SU-DHL-6 (cell line): ENCODE measurements at regions not wholly inside any gene's neighbourhood (a gene's known extent, or its start where the extent isn't known, plus 50 kb on each side); places are given as distances from the start of the nearest gene placed in this dataset.

ENCODE experiments used
- EZH2phosphoT487 ChIP-seq: fragments of 200-600 bp; sonication (generic), shearing (Covaris generic); conservative IDR thresholded peaks from 2 replicates; pipeline ENCODE4 v1.6.1; 2018; ENCODE audit warnings: mild to moderate bottlenecking, antibody characterized with exemption, low read length, moderate library complexity, mixed read lengths
- TF ChIP-seq, protein P1 (sequence below): fragments of 200-600 bp; sonication (generic); IDR thresholded peaks from one replicate; pipeline ENCODE4 v1.5.1; 2017; ENCODE audit warnings: antibody characterized with exemption, mild to moderate bottlenecking, low read length, moderate library complexity; ENCODE audit not compliant: insufficient read depth, poor library complexity, severe bottlenecking

DNA sequence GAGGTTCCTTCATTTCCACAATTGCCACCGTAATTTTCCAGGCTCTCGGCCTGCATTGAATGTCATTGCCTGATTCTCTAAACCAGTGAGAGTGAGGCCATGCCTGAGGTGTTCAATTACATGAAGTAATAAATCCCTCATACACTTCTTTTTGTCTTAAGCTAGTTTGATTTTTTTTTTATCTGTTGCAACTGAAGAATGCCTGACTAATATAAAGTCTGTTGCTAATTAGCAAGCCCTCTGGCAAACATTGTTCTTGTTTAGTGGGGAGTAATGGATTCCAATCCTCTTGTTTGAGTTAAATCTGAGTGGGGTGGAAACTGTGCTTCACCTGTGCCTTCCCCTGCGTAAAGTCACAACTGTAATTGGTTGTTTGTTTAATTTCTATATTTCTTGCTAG, 338.1 kb upstream of the ATP10B start:
- TF ChIP-seq, protein P1, sequence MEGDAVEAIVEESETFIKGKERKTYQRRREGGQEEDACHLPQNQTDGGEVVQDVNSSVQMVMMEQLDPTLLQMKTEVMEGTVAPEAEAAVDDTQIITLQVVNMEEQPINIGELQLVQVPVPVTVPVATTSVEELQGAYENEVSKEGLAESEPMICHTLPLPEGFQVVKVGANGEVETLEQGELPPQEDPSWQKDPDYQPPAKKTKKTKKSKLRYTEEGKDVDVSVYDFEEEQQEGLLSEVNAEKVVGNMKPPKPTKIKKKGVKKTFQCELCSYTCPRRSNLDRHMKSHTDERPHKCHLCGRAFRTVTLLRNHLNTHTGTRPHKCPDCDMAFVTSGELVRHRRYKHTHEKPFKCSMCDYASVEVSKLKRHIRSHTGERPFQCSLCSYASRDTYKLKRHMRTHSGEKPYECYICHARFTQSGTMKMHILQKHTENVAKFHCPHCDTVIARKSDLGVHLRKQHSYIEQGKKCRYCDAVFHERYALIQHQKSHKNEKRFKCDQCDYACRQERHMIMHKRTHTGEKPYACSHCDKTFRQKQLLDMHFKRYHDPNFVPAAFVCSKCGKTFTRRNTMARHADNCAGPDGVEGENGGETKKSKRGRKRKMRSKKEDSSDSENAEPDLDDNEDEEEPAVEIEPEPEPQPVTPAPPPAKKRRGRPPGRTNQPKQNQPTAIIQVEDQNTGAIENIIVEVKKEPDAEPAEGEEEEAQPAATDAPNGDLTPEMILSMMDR = no peak
- TF ChIP-seq EZH2phosphoT487 = no peak
